ENCODE measurements at regions not wholly inside any gene's neighbourhood (a gene's known extent, or its start where the extent isn't known, plus 50 kb on each side); places are given as distances from the start of the nearest gene placed in this dataset.
"Not testable (repeated sequence)": the region's sequence is repeated elsewhere in the genome, so short reads cannot be mapped to it uniquely, and the experiment has no call there.

DNA sequence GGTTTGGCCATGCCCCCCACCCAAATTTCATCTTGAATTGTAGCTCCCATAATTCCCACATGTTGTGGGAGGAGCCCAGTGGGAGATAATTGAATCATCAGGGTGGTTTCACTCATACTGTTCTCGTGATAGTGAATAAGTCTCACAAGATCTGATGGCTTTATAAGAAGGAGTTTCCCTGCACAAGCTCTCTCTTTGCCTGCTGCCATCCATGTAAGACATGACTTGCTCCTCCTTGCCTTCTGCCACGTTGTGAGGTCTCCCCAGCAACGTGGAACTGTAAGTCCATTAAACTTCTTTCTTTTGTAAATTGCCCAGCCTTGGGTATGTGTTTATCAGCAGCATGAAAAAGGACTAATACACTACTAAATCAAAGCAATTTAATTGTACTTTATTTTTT is 507.3 kb upstream of the JAG1 start:
- not testable (repeated sequence) for DNase-seq (ENCODE audit: low spot score)

DNA sequence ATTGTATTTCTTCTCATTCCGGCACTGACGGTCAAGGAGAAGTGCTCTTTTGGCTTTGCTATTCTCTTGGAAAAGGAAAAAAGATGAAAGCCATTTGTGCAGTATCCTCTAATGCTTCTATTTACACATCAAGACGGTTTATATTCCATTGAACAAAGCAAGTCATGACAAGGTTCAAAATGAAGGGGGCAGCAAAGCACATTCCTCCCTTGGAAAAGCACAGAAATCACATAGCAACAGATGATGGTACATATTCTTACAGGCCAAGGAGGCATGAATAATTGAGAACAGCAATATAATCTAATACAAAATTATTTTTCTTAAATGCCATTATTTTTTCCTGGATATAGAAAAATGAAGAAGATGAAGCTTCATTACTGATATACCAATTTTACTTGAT is 508.2 kb upstream of the JAG1 start:
- DNase-seq (ENCODE audit: low spot score), result no peak

DNA sequence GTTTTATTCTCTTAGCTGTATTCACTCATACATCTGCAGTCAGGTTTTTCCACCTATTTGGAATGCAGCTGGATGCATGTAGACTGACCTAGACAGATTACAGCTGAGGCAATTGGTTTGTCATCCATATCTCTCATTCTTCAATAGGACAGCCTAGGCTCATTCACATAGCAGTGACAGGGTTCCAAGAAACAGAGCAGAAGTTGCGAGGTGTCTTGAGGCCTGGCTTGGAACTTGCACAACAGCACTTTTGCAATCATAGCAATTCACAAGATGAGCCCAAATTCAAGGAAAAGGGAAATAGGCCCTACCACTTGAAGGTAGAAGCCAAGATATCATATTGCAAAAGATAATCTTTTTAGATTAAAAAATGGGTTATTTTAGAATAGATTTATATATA is 508.9 kb upstream of the JAG1 start:
- no peak for DNase-seq (ENCODE audit: low spot score)

- DNase-seq (ENCODE audit: low spot score), result no peak
Observed at GRCh38 chr20:11186301-11187008, 512.7 kb upstream of the JAG1 start.

- no peak for DNase-seq (ENCODE audit: low spot score)
Observed at GRCh38 chr20:11188843-11189603, 515.2 kb upstream of the JAG1 start.

DNA sequence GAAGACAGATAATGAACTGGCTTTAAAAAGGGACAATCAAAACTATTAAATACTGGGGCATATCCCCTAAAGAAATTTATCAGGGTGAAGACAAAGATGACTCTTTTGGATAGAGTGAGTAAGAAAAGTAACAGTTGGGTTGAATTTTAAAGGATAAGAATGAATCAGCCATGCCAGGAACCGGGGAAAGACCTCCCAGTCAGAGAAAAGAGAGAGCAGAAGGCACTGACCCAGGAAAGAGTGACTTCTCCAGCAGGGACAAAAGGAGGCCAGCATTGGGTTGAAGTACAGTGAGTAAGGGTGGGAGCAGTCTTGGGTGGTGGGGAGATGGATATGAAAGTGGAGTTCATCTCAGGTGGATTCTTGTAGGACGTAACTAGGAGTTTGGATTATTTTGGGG is 516.9 kb upstream of the JAG1 start:
- no peak for DNase-seq (ENCODE audit: low spot score)

DNA sequence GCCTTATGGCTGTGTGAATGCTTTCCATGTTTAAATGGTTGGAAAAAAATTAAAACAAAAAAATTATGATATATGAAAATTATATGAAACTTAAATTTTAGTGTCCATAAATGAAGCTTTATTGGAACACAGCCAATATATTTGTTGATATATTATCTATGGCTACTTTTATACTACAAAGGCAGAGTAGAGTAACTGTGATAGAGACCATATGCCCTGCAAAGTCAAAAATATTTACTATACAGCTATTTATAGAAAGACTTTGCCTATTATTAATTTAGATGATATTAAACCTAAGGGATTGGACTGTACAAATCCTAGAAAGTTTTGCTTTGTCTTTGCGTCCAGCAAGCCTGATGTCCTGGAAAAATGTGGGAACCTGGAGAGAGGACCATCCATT is 518.3 kb upstream of the JAG1 start:
- DNase-seq (ENCODE audit: low spot score), result no peak

- no peak for DNase-seq (ENCODE audit: low spot score)
Observed at GRCh38 chr20:11193241-11193640, 519.4 kb upstream of the JAG1 start.

- no peak for DNase-seq (ENCODE audit: low spot score)
Observed at GRCh38 chr20:11195169-11195568, 521.4 kb upstream of the JAG1 start.

DNA sequence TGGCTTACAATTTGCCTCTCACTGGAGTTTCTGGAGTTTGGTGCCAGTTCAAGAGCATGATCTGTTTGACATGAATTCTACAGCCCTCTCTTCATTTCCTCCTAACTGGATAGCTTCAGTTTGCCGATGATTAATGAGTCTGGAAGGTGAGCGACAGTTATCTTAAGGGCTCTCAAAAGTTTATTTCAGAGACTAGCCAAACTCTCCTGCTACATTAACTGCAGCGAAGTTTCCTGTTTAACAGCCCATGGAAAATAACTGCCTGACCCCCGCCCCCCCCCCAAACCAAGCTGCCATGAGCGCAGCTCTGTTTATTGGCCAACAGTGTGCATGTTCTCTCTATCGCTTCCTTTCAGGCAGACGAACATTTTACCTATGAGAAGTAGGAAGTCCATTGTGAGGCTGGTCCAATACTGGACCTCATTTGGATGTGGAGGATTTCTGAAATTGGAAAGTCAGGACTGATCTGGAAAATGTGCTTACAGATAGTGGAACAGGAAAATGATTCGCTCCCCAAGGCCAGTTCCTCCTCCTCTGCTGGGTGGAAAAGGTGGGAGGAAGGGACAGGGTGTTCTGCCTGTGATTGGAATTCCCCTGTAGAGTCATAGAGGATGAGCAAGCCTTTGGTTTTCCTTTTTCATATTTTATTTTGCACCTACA is 522.2 kb upstream of the JAG1 start:
- DNase-seq (ENCODE audit: low spot score), result no peak

DNA sequence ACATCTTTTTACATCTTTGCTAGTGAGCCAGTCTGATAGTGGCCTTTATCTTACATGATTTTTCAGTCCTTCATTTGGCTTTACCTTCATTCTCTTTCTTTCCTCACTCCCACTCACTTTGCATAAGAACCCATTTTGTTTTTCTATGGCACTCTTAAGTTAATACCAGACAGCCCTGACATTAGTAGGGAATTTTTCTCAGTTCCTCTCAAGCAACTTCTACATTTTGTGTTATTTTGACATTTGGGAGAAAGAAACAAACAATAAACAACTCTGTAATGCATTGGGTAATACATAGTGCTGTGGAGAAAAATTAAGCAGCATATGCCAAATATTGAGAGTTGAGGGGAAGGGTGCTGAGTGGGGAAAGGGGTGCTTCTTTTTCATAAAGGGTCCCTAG is 524.1 kb upstream of the JAG1 start:
- DNase-seq (ENCODE audit: low spot score), result no peak

DNA sequence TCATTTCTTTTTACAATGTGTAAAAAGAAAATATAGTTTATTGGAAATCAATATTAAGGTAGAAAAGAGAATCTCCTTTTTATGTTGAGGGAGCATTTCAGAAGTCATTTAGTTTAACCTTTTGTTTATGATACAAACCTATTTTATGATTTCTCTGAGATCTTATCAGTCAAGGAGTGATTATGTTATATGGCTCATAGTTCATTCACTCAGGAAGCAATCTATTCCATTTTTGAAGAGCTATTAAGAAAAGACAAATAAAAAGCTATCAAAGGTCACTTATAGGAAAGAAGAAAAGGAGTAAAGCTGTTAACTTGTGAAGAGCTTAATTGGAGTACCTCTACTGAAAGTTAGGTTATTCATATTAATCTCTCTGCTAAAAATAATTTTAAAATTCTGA is 526.6 kb upstream of the JAG1 start:
- no peak for DNase-seq (ENCODE audit: low spot score)

GRCh38 chr20:11204926-11205768 is 531.3 kb upstream of the JAG1 start:
- DNase-seq (ENCODE audit: low spot score), result peak; percentile 4

GRCh38 chr20:11205769-11206362 is 532.1 kb upstream of the JAG1 start:
- DNase-seq (ENCODE audit: low spot score), result no peak

DNA sequence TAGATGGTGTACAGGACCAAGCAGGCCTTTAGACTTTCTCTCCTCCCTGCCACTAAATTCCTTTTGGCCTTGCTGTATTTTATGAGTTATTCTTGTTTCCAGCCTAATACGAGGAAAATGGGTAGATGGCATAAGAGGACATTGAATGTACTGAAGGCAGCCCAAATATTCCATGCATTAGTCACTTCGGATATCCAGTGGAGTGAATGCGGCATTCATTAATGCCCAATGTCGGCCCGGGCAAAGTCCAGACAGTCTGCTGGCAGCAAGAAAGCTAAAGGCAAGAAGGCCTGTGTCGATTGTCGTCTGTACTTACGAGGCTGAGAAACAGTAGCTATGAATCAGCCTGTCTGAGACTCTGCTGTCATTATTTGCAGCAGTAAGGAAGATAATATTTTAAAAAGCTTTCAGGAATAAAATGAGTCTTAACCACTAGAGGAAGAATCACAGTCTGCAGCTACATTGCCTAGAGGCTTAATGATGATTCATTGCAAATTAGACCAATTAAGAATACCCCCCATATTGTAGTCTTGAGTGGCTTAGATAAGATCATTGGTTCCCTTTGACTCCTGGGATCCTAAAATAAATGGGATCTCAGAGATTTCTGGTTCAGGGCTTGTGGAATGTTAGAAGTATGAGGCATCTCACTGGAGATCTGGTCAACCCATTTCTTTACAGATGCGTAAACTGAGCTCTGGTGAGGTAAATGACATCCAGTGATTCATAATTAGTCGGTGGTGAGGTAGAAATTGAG is 534.1 kb upstream of the JAG1 start:
- no peak for DNase-seq (ENCODE audit: low spot score)

DNA sequence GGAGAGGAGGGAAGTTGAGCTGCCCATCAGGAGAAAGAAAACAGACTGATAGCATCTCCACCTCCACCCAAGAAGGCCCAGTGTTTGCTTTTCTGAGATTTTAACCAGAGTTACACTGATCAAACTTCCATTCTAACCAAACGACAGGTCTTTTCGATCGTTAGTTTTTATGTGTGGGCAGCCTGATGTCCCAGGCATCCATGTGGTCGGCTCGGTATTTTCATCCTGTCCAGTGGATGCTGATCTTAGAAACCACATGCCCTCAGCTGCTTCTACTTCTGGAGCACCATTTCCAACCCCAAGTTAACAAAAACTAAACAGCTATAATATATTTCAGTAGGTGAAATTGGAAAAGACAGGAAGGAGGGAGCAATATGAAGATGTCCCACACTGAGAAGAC is 536.8 kb upstream of the JAG1 start:
- no peak for DNase-seq (ENCODE audit: low spot score)

DNA sequence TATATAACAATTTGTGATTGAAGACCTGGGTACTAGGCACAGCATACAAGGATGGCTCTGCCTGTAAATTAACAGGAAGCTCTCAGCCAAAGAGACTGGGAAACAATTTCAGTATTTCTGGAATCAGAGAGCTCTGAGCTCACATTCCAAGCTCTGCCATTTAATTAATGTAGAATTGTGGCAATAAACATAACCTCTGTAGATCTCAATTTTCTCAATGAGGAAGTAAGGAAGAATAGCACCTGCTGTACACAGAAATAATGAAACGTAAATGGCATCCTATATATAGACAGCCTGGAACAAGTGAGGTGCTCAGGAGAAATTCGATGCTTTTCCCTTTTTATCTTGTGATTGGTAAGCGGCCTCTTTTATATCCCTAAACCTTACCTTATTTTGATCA is 538.5 kb upstream of the JAG1 start:
- no peak for DNase-seq (ENCODE audit: low spot score)

- no peak for DNase-seq (ENCODE audit: low spot score)
Observed at GRCh38 chr20:11212902-11213301, 539.1 kb upstream of the JAG1 start.

DNA sequence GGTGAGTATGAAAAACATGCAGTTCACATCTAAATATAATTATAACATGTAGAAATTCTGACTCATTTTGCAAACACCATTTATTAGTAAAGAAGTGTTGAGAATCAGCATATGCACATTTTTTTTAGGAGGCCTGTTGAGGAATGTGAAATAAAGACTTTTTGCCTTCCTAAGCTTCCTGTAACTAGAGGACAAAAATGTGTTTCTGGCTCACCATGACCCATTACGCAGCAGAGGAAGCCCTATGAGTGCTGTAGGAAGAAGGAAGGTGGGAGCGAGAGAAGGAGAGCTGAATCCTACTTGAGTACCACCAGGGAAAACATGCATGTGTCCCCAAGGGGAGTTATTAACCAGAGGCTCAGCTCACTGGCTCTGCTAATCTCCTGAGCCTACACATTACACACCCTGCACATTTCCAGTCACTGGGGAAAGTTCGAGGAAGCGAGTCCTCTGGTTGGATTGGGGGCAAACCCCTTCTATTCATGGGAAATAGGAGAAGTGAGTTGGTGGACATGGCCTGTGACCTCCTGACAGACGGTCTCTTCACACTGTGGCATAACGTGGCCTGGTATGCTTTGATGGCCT is 540.5 kb upstream of the JAG1 start:
- DNase-seq (ENCODE audit: low spot score), result no peak

DNA sequence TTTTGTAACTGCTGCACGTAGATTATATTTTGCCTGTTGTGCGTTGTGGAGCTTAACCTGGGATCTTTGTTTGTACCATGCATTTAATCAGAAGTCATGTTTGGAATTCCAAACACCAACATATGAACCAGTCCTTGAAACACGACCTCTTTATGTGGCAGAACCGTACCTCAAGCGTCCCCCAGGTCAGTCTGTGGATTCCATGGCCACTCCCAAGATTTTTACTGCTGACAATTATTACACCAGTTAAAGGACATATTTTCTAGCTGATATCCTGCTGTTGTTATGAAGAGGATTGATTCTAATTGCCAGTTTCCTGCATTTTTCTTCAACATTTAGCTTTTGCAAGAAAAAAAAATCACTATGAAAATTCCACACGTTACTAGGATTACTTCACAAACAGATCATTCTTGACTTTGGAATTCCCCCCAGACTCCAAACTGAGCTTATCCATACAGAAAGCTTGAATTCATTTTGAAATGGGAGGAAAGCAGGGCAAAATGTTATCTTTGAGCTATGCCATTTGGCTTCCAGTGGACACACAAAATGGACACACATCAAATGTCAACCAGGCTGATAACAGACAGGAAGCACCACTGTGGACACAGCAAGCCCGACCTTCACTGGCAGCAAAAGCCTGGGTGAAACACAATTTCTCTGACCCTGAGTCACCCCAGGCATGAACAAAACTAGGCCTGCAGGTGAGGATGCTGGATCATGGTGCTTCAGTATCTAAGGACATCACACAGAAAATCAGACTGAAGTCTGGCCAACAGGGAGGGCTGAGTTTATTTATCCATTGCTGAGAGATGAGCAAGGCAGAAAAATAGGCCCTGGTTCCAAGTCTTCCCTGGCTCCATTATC is 542.9 kb upstream of the JAG1 start:
- no peak for DNase-seq (ENCODE audit: low spot score)
